Ishikawa (cell line): ENCODE measurements at regions not wholly inside any gene's neighbourhood (a gene's known extent, or its start where the extent isn't known, plus 50 kb on each side); places are given as distances from the start of the nearest gene placed in this dataset.

Experiments
- CEBPB ChIP-seq: IDR thresholded peaks from 2 replicates; pipeline ENCODE4 v1.6.1; 2012
- EGR1 ChIP-seq: IDR thresholded peaks from 2 replicates; pipeline ENCODE4 v1.6.1; 2012
- EP300 ChIP-seq: IDR thresholded peaks from 2 replicates; pipeline ENCODE4 v1.6.1; 2012; ENCODE audit warnings: borderline replicate concordance
- FOXM1 ChIP-seq: IDR thresholded peaks from 2 replicates; pipeline ENCODE4 v1.6.1; 2012; ENCODE audit warnings: low read depth, borderline replicate concordance
- NFIC ChIP-seq: IDR thresholded peaks from 2 replicates; pipeline ENCODE4 v1.6.1; 2012
- RAD21 ChIP-seq: IDR thresholded peaks from 2 replicates; pipeline ENCODE4 v1.6.1; 2012; ENCODE audit warnings: low read depth
- TAF1 ChIP-seq: IDR thresholded peaks from 2 replicates; pipeline ENCODE4 v1.6.1; 2012; ENCODE audit warnings: low read depth, mild to moderate bottlenecking
- TCF12 ChIP-seq: IDR thresholded peaks from 2 replicates; pipeline ENCODE4 v1.6.1; 2012; ENCODE audit warnings: low read depth
- TEAD4 ChIP-seq: IDR thresholded peaks from 2 replicates; pipeline ENCODE4 v1.6.1; 2012
- YY1 ChIP-seq: IDR thresholded peaks from 2 replicates; pipeline ENCODE4 v1.6.1; 2012; ENCODE audit warnings: low read depth
- TF ChIP-seq, protein P1 (sequence below): IDR thresholded peaks from 2 replicates; pipeline ENCODE4 v1.6.1; 2012; ENCODE audit warnings: low read depth, mild to moderate bottlenecking
- TF ChIP-seq, protein P2 (sequence below): IDR thresholded peaks from 2 replicates; pipeline ENCODE4 v1.6.1; 2012
- TF ChIP-seq, protein P3 (sequence below): IDR thresholded peaks from 2 replicates; pipeline ENCODE4 v1.6.1; 2012

DNA sequence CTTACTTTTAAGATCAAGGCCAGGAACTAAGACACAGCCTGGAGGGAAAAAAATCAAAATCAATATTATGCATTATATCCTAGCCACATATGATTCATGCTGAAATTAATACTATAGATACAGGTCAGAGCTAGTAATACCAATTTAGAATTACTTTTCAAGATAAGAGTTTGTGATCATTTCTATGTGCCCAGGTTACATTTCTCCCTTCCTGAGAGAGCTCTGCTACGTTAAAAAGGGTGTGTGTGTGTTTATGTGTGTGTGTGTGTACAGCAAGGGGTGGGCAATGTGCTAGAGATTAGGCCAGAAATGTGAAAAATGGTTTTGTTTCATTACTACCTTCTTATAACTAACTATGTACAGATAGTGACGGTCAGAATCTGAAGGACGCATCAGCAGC is 223.9 kb upstream of the FLRT2 start:
- TF ChIP-seq NFIC (no peak), EGR1 (no peak), TEAD4 (no peak), TCF12 (no peak), EP300 (no peak), FOXM1 (no peak), TAF1 (no peak), YY1 (no peak), RAD21 (no peak), CEBPB (no peak)
- TF ChIP-seq, protein P1, sequence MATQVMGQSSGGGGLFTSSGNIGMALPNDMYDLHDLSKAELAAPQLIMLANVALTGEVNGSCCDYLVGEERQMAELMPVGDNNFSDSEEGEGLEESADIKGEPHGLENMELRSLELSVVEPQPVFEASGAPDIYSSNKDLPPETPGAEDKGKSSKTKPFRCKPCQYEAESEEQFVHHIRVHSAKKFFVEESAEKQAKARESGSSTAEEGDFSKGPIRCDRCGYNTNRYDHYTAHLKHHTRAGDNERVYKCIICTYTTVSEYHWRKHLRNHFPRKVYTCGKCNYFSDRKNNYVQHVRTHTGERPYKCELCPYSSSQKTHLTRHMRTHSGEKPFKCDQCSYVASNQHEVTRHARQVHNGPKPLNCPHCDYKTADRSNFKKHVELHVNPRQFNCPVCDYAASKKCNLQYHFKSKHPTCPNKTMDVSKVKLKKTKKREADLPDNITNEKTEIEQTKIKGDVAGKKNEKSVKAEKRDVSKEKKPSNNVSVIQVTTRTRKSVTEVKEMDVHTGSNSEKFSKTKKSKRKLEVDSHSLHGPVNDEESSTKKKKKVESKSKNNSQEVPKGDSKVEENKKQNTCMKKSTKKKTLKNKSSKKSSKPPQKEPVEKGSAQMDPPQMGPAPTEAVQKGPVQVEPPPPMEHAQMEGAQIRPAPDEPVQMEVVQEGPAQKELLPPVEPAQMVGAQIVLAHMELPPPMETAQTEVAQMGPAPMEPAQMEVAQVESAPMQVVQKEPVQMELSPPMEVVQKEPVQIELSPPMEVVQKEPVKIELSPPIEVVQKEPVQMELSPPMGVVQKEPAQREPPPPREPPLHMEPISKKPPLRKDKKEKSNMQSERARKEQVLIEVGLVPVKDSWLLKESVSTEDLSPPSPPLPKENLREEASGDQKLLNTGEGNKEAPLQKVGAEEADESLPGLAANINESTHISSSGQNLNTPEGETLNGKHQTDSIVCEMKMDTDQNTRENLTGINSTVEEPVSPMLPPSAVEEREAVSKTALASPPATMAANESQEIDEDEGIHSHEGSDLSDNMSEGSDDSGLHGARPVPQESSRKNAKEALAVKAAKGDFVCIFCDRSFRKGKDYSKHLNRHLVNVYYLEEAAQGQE, result no peak
- TF ChIP-seq, protein P2, sequence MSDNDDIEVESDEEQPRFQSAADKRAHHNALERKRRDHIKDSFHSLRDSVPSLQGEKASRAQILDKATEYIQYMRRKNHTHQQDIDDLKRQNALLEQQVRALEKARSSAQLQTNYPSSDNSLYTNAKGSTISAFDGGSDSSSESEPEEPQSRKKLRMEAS, result no peak
- TF ChIP-seq, protein P3, sequence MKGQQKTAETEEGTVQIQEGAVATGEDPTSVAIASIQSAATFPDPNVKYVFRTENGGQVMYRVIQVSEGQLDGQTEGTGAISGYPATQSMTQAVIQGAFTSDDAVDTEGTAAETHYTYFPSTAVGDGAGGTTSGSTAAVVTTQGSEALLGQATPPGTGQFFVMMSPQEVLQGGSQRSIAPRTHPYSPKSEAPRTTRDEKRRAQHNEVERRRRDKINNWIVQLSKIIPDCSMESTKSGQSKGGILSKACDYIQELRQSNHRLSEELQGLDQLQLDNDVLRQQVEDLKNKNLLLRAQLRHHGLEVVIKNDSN, result no peak
